DMS79 (cell line): ENCODE measurements at regions not wholly inside any gene's neighbourhood (a gene's known extent, or its start where the extent isn't known, plus 50 kb on each side); places are given as distances from the start of the nearest gene placed in this dataset.
"Not testable (repeated sequence)": the region's sequence is repeated elsewhere in the genome, so short reads cannot be mapped to it uniquely, and the experiment has no call there.

ENCODE experiments used
- DNase-seq: peaks from one replicate; lab custom pipeline; 2025; lab: John Stamatoyannopoulos, UW

- DNase-seq, result not testable (repeated sequence)
These were observed 146.2 kb upstream of the C1QTNF3 start for GRCh38 chr5:34189246-34189645.

GRCh38 chr5:34189752-34190411 lies 146.9 kb upstream of the C1QTNF3 start:
- not testable (repeated sequence) for DNase-seq

- DNase-seq, result not testable (repeated sequence)
These were observed 147.5 kb upstream of the C1QTNF3 start for GRCh38 chr5:34190466-34190865.

- not testable (repeated sequence) for DNase-seq
These were observed 148.3 kb upstream of the C1QTNF3 start for GRCh38 chr5:34191279-34191744.

DNA sequence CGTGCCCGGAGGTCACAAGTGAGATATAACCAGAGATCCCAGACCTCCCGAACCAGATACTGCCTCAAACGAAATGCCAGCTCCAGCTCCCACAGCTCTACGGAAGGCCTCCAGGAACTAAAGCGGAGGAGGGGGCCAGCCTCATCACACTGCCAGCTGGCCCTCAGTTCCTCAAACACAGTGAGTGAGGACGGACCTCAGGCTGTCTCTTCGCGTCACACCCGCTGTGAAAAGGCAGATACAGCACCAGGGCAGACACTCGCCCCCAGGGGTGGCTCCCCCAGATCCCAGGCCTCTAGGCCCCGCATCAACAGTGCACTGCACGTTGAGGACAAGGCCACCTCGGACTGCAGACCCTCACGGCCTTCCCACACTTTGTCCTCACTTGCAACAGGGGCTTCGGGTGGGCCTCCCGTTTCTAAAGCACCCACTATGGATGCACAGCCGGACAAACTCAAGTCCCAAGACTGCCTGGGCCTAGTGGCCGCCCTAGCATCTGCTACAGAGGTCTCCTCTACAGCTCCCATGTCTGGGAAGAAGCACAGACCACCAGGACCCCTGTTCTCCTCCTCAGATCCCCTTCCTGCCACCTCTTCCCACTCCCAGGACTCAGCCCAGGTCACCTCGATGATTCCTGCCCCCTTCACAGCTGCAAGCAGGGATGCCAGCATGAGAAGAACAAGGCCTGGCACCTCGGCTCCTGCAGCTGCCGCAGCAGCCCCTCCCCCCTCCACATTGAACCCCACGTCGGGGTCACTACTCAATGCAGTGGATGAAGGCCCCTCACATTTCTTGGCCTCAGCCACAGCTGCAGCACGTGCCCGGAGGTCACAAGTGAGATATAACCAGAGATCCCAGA lies 149.3 kb upstream of the C1QTNF3 start:
- not testable (repeated sequence) for DNase-seq

DNA sequence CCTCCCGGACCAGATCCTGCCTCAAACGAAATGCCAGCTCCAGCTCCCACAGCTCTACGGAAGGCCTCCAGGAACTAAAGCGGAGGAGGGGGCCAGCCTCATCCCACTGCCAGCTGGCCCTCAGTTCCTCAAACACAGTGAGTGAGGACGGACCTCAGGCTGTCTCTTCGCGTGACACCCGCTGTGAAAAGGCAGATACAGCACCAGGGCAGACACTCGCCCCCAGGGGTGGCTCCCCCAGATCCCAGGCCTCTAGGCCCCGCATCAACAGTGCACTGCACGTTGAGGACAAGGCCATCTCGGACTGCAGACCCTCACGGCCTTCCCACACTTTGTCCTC lies 149.9 kb upstream of the C1QTNF3 start:
- DNase-seq, result not testable (repeated sequence)

- not testable (repeated sequence) for DNase-seq
These were observed 150.3 kb upstream of the C1QTNF3 start for GRCh38 chr5:34193297-34193696.

GRCh38 chr5:34193804-34194203 lies 150.8 kb upstream of the C1QTNF3 start:
- not testable (repeated sequence) for DNase-seq

DNA sequence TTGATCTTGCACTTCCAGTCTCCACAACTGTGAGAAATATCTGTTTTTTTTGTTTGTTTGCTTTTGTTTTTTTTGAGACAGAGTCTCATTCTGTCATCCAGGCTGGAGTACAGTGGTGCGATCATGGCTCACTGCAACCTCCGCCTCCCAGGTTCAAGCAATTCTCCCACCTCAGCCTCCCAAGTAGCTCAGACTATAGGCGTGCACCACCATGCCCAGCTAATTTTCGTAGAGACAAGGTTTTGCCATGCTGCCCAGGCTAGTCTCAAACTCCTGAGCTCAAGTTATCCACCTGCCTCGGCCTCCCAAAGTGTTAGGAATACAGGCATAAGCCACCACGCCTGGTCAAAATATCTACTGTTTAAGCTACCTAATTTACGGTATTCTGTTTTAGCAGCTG lies 153.1 kb upstream of the C1QTNF3 start:
- DNase-seq, result not testable (repeated sequence)

DNA sequence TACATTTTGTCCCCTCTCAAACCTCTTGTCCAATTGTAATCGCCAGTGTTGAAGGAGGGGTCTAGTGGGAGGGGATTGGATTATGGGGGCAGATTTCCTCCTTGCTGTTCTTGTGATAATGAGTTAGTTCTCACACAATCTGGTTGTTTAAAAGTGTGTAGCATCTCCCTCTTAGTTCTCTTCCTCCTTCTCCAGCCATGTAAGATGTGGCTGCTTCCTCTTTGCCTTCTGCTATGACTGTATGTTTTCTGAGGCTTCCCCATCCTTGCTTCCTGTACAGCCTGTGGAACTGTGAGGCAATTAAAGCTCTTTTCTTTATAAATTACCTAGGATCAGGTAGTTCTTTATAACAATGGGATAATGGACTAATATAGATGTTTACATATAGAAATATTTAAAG lies 162.3 kb upstream of the C1QTNF3 start:
- DNase-seq, result not testable (repeated sequence)

DNA sequence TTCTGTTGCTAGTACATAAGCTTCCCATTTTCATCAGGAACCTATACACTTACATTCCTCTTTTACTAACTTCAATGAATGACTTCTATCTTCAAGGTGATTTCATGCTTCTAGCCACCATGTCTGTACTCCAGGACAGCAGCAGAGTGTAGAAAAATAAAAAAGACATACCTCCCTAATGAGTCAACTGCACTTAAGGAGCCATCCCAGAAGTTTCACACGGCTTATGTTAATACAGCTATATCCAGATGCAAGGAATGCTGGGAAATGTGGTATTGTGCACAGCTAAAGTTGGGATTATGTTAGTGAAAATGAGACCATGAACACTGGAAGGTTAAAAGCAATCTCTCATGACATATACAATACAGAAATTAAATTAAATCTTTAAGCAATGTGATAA lies 174.4 kb upstream of the C1QTNF3 start:
- not testable (repeated sequence) for DNase-seq

GRCh38 chr5:34221329-34222073 lies 178.5 kb upstream of the C1QTNF3 start:
- not testable (repeated sequence) for DNase-seq

DNA sequence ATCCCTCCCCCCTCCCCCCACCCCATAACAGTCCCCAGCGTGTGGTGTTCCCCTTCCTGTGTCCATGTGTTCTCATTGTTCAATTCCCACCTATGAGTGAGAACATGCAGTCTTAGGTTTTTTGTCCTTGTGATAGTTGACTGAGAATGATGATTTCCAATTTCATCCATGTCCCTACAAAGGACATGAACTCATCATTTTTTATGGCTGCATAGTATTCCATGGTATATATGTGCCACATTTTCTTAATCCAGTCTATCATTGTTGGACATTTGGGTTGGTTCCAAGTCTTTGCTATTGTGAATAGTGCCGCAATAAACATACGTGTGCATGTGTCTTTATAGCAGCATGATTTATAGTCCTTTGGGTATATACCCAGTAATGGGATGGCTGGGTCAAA lies 180.1 kb upstream of the C1QTNF3 start:
- DNase-seq, result not testable (repeated sequence)

GRCh38 chr5:34230402-34230801 lies 187.4 kb upstream of the C1QTNF3 start:
- not testable (repeated sequence) for DNase-seq

DNA sequence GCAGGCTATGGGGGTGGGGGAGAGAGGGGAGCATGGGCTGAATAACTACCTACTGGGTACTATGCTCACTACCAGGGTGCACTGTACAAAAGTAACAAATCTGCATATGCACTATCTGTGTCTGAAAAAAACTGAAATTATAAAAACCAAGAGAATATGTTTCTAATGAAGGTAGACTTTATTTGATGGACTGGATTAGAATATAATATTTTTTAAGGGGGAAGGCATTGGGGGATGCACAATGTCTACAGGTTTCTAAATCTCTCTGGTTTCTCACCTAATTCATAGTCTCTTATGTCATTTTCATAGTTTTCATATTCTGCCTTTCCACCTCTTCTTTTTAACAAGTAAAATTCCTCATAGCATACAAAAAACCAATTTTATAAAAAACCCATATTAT lies 200.8 kb upstream of the C1QTNF3 start:
- not testable (repeated sequence) for DNase-seq

DNA sequence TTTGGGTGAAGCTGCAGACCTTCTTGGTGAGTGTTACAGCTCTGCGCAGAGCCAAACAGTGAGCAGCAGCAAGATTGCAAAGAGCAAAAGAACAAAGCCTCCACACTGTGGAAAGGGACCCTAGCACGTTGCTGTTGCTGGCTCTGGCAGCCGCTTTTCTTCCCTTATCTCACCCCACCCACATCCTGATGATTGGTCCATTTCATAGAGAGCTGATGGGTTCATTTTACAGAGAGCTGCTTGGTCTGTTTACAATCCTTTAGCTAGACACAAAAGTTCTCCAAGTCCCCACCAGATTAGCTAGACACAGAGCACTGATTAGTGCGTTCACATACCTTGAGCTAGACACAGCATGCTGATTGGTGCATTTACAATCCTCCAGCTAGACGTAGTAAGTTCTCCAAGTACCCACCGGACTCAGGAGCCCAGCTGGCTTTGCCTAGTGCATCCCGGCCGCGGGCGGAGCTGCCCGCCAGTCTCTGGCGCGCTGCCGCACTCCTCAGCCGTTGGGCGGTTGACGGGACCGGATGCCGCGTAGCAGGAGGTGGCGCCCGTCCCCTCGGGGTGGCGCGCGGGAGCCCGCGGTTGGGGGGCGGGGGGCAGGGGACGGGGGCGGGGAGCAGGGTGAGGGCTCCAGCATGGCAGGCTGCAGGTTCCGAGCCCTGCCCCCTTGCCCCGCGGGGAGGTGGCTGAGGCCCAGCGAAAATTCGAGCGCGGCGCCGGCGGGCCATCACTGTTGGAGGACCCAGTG lies 201.4 kb upstream of the C1QTNF3 start:
- DNase-seq, result not testable (repeated sequence)

- DNase-seq, result not testable (repeated sequence)
These were observed 202.0 kb upstream of the C1QTNF3 start for GRCh38 chr5:34245032-34245394.

GRCh38 chr5:34245813-34246212 lies 202.8 kb upstream of the C1QTNF3 start:
- DNase-seq, result not testable (repeated sequence)

- DNase-seq, result not testable (repeated sequence)
These were observed 215.6 kb upstream of the C1QTNF3 start for GRCh38 chr5:34258598-34258997.

DNA sequence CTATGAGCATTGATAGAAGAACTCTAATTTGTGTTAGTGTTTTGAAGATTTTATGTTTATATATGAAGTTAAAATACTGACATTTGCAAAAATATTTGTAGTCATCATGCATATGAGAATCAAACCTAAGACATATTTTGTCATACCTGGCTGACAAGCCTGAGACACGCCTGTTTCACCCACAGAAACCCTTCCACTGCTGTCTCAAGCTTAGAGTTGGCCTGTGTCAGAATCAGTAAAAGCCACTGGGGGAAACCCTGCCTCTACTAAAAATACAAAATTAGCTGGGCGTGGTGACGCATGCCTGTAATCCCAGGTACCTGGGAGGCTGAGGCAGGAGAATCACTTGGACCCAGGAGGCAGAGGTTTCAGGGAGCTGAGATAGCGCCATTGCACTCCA lies 218.0 kb upstream of the C1QTNF3 start:
- not testable (repeated sequence) for DNase-seq

GRCh38 chr5:34266151-34266550 lies 223.1 kb upstream of the C1QTNF3 start:
- DNase-seq, result not testable (repeated sequence)

DNA sequence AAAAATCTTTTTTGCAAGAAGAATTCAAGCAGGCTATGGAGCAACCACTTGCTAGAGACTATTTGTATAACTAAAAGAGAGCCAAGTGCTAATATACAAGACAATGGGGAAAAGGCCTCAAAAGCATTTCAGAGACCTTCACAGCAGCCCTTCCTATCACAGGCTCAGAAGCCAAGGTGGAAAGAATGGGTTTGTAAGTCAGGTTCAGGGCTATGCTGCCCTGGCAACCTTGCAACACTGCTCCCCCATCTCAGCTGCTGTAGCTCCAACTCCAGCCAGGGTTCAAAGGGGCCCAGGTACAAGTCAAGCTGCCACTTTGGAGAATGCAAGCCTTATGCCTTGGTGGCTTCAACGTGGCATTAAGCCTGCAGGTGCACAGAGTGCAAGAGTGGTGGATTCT lies 253.7 kb upstream of the C1QTNF3 start:
- not testable (repeated sequence) for DNase-seq
